ENCODE measurements at regions not wholly inside any gene's neighbourhood (a gene's known extent, or its start where the extent isn't known, plus 50 kb on each side); places are given as distances from the start of the nearest gene placed in this dataset.

DNA sequence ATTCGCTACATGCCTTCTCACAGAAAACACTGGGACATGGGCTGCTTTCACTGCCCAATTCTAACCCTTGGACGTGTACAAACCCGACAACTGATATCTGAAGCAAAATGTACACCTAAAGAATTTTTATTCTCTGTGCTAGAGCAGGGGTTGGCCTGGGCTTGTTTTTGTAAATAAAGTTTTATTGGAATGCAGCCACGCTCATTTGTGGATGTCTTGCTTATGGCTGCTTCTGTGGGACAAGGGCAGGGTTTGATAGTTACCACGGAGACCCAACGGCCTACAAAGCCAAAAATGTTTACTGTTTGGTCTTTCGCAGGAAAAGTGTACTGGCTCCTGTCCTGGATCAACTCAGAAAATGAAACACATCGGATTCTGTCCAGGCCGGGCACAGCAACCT lies 58.1 kb upstream of the APCDD1L start:
- no peak for TF ChIP-seq TCF4 (CRISPR knock-in tag; IDR thresholded peaks at IDR 0.05; ENCODE audit: borderline replicate concordance)
- TF ChIP-seq, protein P1, sequence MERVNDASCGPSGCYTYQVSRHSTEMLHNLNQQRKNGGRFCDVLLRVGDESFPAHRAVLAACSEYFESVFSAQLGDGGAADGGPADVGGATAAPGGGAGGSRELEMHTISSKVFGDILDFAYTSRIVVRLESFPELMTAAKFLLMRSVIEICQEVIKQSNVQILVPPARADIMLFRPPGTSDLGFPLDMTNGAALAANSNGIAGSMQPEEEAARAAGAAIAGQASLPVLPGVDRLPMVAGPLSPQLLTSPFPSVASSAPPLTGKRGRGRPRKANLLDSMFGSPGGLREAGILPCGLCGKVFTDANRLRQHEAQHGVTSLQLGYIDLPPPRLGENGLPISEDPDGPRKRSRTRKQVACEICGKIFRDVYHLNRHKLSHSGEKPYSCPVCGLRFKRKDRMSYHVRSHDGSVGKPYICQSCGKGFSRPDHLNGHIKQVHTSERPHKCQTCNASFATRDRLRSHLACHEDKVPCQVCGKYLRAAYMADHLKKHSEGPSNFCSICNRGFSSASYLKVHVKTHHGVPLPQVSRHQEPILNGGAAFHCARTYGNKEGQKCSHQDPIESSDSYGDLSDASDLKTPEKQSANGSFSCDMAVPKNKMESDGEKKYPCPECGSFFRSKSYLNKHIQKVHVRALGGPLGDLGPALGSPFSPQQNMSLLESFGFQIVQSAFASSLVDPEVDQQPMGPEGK (CRISPR knock-in tag; IDR thresholded peaks at IDR 0.05; ENCODE audit: borderline replicate concordance) = no peak
